Astrocyte (in vitro differentiated cells and primary cell): ENCODE measurements at regions not wholly inside any gene's neighbourhood (a gene's known extent, or its start where the extent isn't known, plus 50 kb on each side); places are given as distances from the start of the nearest gene placed in this dataset.
A peak's percentile ranks its signal among the peaks of the same experiment; 100 is the strongest.

Experiments used
- DNase-seq: peaks from one replicate; pipeline ENCODE4 v3.0.0-alpha.2; 2010; ENCODE audit warnings: low read depth
- FAIRE-seq: peaks from 2 replicates; lab custom pipeline; 2011; peaks lifted over from hg19 to GRCh38; lab: Jason Lieb, UNC
- H2AFZ ChIP-seq: 2 replicates; pipeline ENCODE4 v1.6.0; 2012; ENCODE audit warnings: low read depth, low read length, inconsistent platforms
- H3K27ac ChIP-seq: 2 replicates; pipeline ENCODE4 v1.5.1; 2011; ENCODE audit warnings: low read depth, low read length, inconsistent platforms
- H3K27me3 ChIP-seq: 2 replicates; pipeline ENCODE4 v1.6.0; 2011; ENCODE audit warnings: low read length, inconsistent platforms; ENCODE audit not compliant: insufficient read depth
- H3K36me3 ChIP-seq: 2 replicates; pipeline ENCODE4 v1.5.1; 2011; ENCODE audit warnings: low read length, inconsistent platforms; ENCODE audit not compliant: insufficient read depth
- H3K4me1 ChIP-seq: 2 replicates; pipeline ENCODE4 v1.5.1; 2011; ENCODE audit warnings: low read length, inconsistent platforms; ENCODE audit not compliant: insufficient read depth
- H3K4me2 ChIP-seq: 2 replicates; pipeline ENCODE4 v1.6.0; 2012; ENCODE audit warnings: low read length, inconsistent platforms
- H3K4me3 ChIP-seq: 2 replicates; pipeline ENCODE4 v1.5.1; 2011; ENCODE audit warnings: low read depth, mild to moderate bottlenecking, low read length, inconsistent platforms; ENCODE audit not compliant: insufficient read depth
- H3K79me2 ChIP-seq: 2 replicates; pipeline ENCODE4 v1.6.0; 2012; ENCODE audit warnings: mild to moderate bottlenecking, low read length, inconsistent platforms; ENCODE audit not compliant: insufficient read depth
- H3K9ac ChIP-seq: 2 replicates; pipeline ENCODE4 v1.6.0; 2012; ENCODE audit warnings: mild to moderate bottlenecking, low read length, inconsistent platforms
- H3K9me3 ChIP-seq: 2 replicates; pipeline ENCODE4 v1.5.1; 2012; ENCODE audit warnings: low read depth, mild to moderate bottlenecking, low read length, inconsistent platforms; ENCODE audit not compliant: insufficient read depth
- H4K20me1 ChIP-seq: 2 replicates; pipeline ENCODE4 v1.6.0; 2012; ENCODE audit warnings: low read length, inconsistent platforms; ENCODE audit not compliant: insufficient read depth
- H3K27ac Mint-ChIP-seq: one replicate; pipeline ENCODE4 v1.8.0; 2021; ENCODE audit warnings: mild to moderate bottlenecking, mixed read lengths; ENCODE audit not compliant: unreplicated experiment
- H3K27me3 Mint-ChIP-seq: one replicate; pipeline ENCODE4 v1.8.0; 2021; ENCODE audit warnings: low read depth, mixed read lengths; ENCODE audit not compliant: unreplicated experiment
- H3K36me3 Mint-ChIP-seq: one replicate; pipeline ENCODE4 v1.8.0; 2021; ENCODE audit warnings: low read depth, mixed read lengths; ENCODE audit not compliant: unreplicated experiment
- H3K4me1 Mint-ChIP-seq: one replicate; pipeline ENCODE4 v1.8.0; 2021; ENCODE audit warnings: low read depth, mixed read lengths; ENCODE audit not compliant: unreplicated experiment
- H3K4me3 Mint-ChIP-seq: one replicate; pipeline ENCODE4 v1.8.0; 2021; ENCODE audit warnings: mild to moderate bottlenecking, moderate library complexity, mixed read lengths; ENCODE audit not compliant: unreplicated experiment
- H3K9me3 Mint-ChIP-seq: one replicate; pipeline ENCODE4 v1.8.0; 2021; ENCODE audit warnings: mild to moderate bottlenecking, mixed read lengths; ENCODE audit not compliant: unreplicated experiment
- CTCF ChIP-seq: IDR thresholded peaks from 2 replicates; pipeline ENCODE4 v1.5.1; 2011; ENCODE audit warnings: low read depth, mild to moderate bottlenecking, inconsistent platforms, low read length, moderate library complexity; ENCODE audit not compliant: insufficient read depth
- EZH2 ChIP-seq: IDR thresholded peaks from 2 replicates; pipeline ENCODE4 v1.6.1; 2012; ENCODE audit warnings: mild to moderate bottlenecking, low read length, inconsistent platforms; ENCODE audit not compliant: insufficient read depth

DNA sequence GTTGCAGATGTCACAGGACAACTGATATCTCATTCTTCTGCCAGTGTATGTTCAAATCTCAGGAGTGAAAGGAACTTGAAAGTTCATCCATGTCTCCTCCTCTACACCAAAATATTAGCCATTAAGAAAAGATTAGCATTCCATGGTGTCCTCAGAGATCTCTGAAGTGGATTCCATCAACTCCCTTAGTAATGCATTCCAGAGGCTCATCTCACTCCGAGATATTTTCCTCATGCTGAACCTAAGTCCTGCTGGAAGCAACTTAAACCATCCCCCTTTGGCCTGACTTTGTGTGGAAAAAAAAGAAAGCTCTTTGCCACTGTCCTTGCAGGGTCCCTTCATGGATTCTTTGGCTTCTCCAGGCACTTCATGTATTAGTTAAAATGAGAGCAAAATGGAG lies 155.7 kb upstream of the ZNF462 start:
- Mint-ChIP-seq H3K4me3 (peak overlapping the region; percentile 6), H3K9me3 (peaks cover 4% of the 10 kb centered on the region), H3K27ac (no peak overlapping the region), H3K4me1 (peaks cover 10% of the 10 kb centered on the region), H3K27me3 (no peaks in the 10 kb centered on the region), H3K36me3 (no peaks in the 10 kb centered on the region)
- no peaks in the 10 kb centered on the region for H3K79me2 ChIP-seq
- H4K20me1 ChIP-seq, result no peaks in the 10 kb centered on the region
- no peaks in the 10 kb centered on the region for H3K36me3 ChIP-seq
- FAIRE-seq (no peak), DNase-seq (no peak)
- no peak for TF ChIP-seq EZH2
- no peak for TF ChIP-seq CTCF
- H3K4me3 ChIP-seq, result no peak overlapping the region
- H3K27me3 ChIP-seq, result no peaks in the 10 kb centered on the region
- H2AFZ ChIP-seq, result no peak overlapping the region
- H3K4me2 ChIP-seq, result no peak overlapping the region
- no peaks in the 10 kb centered on the region for H3K9me3 ChIP-seq
- H3K4me1 ChIP-seq, result no peaks in the 10 kb centered on the region
- H3K27ac ChIP-seq, result no peak overlapping the region
- no peak overlapping the region for H3K9ac ChIP-seq

DNA sequence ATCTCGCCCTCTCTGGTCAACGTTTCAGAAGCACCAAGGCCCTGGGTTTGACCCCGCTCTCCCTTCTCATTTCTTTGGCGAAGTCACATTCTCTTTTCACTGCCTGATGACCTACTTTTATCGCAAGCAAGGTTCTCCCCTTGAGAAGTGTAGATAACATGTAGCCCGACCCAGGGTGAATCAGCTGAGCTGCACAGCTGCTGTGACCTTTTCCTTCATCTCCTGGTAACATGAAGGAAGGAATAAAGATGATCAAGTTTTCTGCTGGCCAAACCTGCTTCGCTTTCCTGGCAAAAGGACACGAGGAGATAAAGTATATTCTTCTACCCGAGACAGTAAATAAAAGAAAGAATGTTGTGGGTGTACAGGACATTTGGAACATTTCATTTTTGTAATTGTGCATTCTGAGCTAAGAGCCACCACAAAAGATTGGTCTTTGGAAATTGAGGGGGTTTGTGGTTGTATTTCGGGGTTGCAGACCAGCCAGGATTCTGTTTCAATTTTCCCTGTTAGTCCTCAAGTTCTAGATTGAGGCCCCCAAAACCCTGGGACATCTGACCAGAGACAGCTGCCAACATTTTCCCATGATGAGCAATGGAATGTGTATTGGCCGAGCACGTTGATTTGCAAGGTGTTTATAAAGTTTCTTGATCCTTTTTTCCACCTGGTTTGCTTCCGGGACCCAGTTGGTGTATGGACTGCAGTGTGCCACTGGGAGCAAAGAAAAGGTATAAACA lies 155.1 kb upstream of the ZNF462 start:
- Histone ChIP-seq H3K27me3 (no peaks in the 10 kb centered on the region), H3K9me3 (no peaks in the 10 kb centered on the region), H3K79me2 (no peaks in the 10 kb centered on the region), H3K4me3 (no peak overlapping the region), H3K4me2 (no peak overlapping the region), H3K9ac (no peak overlapping the region), H2AFZ (no peak overlapping the region), H3K27ac (no peak overlapping the region), H4K20me1 (no peaks in the 10 kb centered on the region), H3K4me1 (no peaks in the 10 kb centered on the region), H3K36me3 (no peaks in the 10 kb centered on the region)
- Mint-ChIP-seq H3K9me3 (peaks cover 4% of the 10 kb centered on the region), H3K27me3 (no peaks in the 10 kb centered on the region), H3K4me1 (peaks cover 10% of the 10 kb centered on the region), H3K27ac (peak overlapping the region; percentile 20), H3K4me3 (peak overlapping the region; percentile 6), H3K36me3 (no peaks in the 10 kb centered on the region)
- no peak for TF ChIP-seq EZH2
- no peak for TF ChIP-seq CTCF
- DNase-seq (no peak), FAIRE-seq (no peak)

- FAIRE-seq (no peak), DNase-seq (no peak)
- Mint-ChIP-seq H3K9me3 (peaks cover 4% of the 10 kb centered on the region), H3K4me1 (peaks cover 10% of the 10 kb centered on the region), H3K4me3 (no peak overlapping the region), H3K36me3 (no peaks in the 10 kb centered on the region), H3K27ac (peak overlapping the region; percentile 20), H3K27me3 (no peaks in the 10 kb centered on the region)
- no peak overlapping the region for H3K4me2 ChIP-seq
- no peak overlapping the region for H3K27ac ChIP-seq
- no peaks in the 10 kb centered on the region for H3K27me3 ChIP-seq
- no peak overlapping the region for H3K9ac ChIP-seq
- no peak overlapping the region for H3K4me3 ChIP-seq
- H3K9me3 ChIP-seq, result no peaks in the 10 kb centered on the region
- no peaks in the 10 kb centered on the region for H3K36me3 ChIP-seq
- H3K4me1 ChIP-seq, result no peaks in the 10 kb centered on the region
- no peak overlapping the region for H2AFZ ChIP-seq
- TF ChIP-seq CTCF (no peak), EZH2 (no peak)
- no peaks in the 10 kb centered on the region for H3K79me2 ChIP-seq
- no peaks in the 10 kb centered on the region for H4K20me1 ChIP-seq
Observed at GRCh38 chr9:106708475-106709146, 154.4 kb upstream of the ZNF462 start.
